ENCODE measurements at regions not wholly inside any gene's neighbourhood (a gene's known extent, or its start where the extent isn't known, plus 50 kb on each side); places are given as distances from the start of the nearest gene placed in this dataset.

DNA sequence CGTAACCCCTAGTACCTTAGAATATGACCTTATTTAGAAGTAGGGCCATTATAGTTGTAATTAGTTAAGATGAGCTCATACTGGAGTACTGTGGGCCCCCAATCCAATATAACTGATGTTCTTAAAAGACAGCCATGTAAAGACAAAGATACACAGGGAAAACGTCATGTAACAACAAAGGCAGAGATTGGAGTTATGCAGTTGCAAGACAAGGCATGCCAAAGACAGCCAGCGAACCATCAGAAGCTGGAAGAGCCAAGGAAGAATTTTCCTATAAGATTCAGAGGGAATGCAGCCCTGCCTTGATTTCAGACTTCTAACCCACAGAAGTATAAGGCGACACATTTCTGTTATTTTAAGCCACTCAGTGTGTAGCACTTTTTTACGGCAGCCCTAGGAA lies 55.9 kb upstream of the TLK1 start:
- H3K36me3 ChIP-seq (ENCODE audit: control insufficient read depth, insufficient read depth, low read length): no peaks in the 10 kb centered on the region

DNA sequence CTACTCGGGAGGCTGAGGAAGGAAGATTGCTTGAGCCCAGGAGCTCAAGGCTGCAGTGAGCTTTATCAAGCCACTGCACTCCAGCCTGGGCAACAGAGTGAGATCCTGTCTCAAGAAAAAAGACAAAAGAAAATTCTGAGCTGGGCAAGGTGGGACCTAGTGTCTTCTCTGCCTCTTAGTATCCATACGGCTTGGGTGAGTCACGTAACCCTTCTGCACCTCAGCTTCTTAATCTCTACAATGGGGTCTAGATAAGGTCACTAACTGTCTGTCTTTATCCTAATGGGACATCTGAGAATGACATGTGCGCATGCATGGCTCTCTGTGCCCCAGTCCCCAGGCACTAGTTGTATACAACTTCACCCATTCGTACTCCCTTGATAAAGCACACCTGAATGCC lies 53.4 kb upstream of the TLK1 start:
- Histone ChIP-seq H3K36me3 (ENCODE audit: control insufficient read depth, insufficient read depth, low read length) (no peaks in the 10 kb centered on the region), H3K27me3 (replicated peaks; ENCODE audit: control insufficient read depth, insufficient read depth, low read length) (no peaks in the 10 kb centered on the region), H3K4me3 (replicated peaks; ENCODE audit: low read depth, low read length) (no peak overlapping the region)
- no peak for TF ChIP-seq CTCF (IDR thresholded peaks at IDR 0.05; ENCODE audit: insufficient read depth, low read length, poor library complexity, severe bottlenecking)
- no peak for DNase-seq (ENCODE audit: extremely low read depth, insufficient read length)

More for the DNA sequence above, 55.9 kb upstream of the TLK1 start:
- DNase-seq (ENCODE audit: extremely low read depth, insufficient read length): no peak
- TF ChIP-seq CTCF (IDR thresholded peaks at IDR 0.05; ENCODE audit: insufficient read depth, low read length, poor library complexity, severe bottlenecking): no peak
- H3K4me3 ChIP-seq (replicated peaks; ENCODE audit: low read depth, low read length): no peak overlapping the region
- H3K27me3 ChIP-seq (replicated peaks; ENCODE audit: control insufficient read depth, insufficient read depth, low read length): no peaks in the 10 kb centered on the region

DNA sequence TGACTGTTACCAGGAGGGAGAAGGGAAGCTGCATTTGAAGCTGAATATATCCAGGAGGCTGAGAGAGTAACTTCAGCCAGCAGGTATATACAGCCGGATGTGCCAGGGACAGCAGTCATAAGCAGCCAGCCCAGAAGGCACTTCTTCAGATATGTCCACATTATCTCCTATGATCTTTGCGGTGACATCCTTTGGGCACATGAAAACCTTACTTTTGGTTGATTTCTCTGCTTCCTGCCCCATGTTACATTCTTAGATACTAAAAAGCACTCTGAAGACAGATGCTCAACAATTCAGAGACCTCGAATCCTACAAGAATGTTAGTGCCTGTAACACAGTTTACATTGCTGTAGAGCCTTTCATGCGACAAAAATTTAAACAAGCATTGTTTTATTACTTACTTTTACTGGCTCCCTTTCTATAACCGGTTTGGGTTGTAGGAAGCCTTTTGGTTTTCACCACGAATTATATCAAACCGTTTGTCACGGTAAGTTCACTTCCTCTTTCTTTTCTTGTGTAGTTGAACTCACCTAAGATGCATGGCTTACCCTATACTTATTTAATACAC lies 50.3 kb upstream of the TLK1 start:
- Histone ChIP-seq H3K4me3 (replicated peaks; ENCODE audit: low read depth, low read length) (peak overlapping the region; percentile 41), H3K36me3 (ENCODE audit: control insufficient read depth, insufficient read depth, low read length) (no peaks in the 10 kb centered on the region), H3K27me3 (replicated peaks; ENCODE audit: control insufficient read depth, insufficient read depth, low read length) (no peaks in the 10 kb centered on the region)
- DNase-seq (ENCODE audit: extremely low read depth, insufficient read length): peak; percentile 36
- TF ChIP-seq CTCF (IDR thresholded peaks at IDR 0.05; ENCODE audit: insufficient read depth, low read length, poor library complexity, severe bottlenecking): no peak

All from GM06990 (cell line).